A549 (cell line): ENCODE measurements at regions not wholly inside any gene's neighbourhood (a gene's known extent, or its start where the extent isn't known, plus 50 kb on each side); places are given as distances from the start of the nearest gene placed in this dataset.

Experiments used
- ATAC-seq, 2 experiments: fragments of 200-7000 bp in 1 of 2; fragments of >200 bp in 1 of 2; cut with Nextera tagmentation in 1 of 2; cut with Tn5 transposase in 1 of 2; 3 replicates each; pipeline versions ENCODE4 v1.8.0 to v1.9.1; 2018 to 2020; ENCODE audit warnings: mild to moderate bottlenecking in 1 of 2, moderate library complexity in 1 of 2
- CTCF ChIA-PET: fragments of 300-600 bp; sonication (Branson Sonifier 250); formaldehyde crosslinking; extraction: SDS; loops from one replicate; lab custom pipeline; 2021; ENCODE audit warnings: antibody characterized with exemption, inconsistent platforms; lab: Yijun Ruan, JAX
- POLR2A ChIA-PET: fragments of 350-600 bp; formaldehyde crosslinking; extraction: SDS; loops from one replicate; lab custom pipeline; 2021; ENCODE audit warnings: antibody characterized with exemption, inconsistent platforms; lab: Yijun Ruan, JAX
- DNase-seq, 2 experiments: peaks; one replicate each; pipeline versions ENCODE4 v3.0.0 to v3.0.0-alpha.2; 2011 to 2016; ENCODE audit warnings: low read depth in 1 of 2, low spot score in 1 of 2
- FAIRE-seq: peaks from 2 replicates; lab custom pipeline; 2011; peaks lifted over from hg19 to GRCh38; lab: Jason Lieb, UNC
- H3K27ac ChIP-seq, 2 experiments: fragments of >200 bp; sonication (Bioruptor Twin); formaldehyde crosslinking; 3 replicates each; pipeline ENCODE4 v1.5.1; 2016 to 2017
- H3K4me1 ChIP-seq: fragments of >200 bp; sonication (Bioruptor Twin); formaldehyde crosslinking; 3 replicates; pipeline ENCODE4 v1.6.1; 2016
- H3K4me2 ChIP-seq: fragments of >200 bp; sonication (Bioruptor Twin); formaldehyde crosslinking; 3 replicates; pipeline ENCODE4 v1.6.1; 2016
- H3K4me3 ChIP-seq: fragments of >200 bp; sonication (Bioruptor Twin); formaldehyde crosslinking; 3 replicates; pipeline ENCODE4 v1.5.1; 2016
- H3K9me3 ChIP-seq: fragments of >200 bp; sonication (Bioruptor Twin); formaldehyde crosslinking; 3 replicates; pipeline ENCODE4 v1.6.1; 2016
- ATOH8 ChIP-seq: fragments of 250-450 bp; sonication (Bioruptor Pico); IDR thresholded peaks from 2 replicates; pipeline ENCODE4 v1.5.0; 2020; ENCODE audit warnings: low read depth, mild to moderate bottlenecking, moderate library complexity
- BHLHE40 ChIP-seq: IDR thresholded peaks from 2 replicates; pipeline ENCODE4 v1.6.1; 2012; ENCODE audit warnings: low read depth, low read length, inconsistent platforms
- CEBPB ChIP-seq, 2 experiments: fragments of >200 bp in 1 of 2; sonication (Bioruptor Twin) in 1 of 2; formaldehyde crosslinking in 1 of 2; IDR thresholded peaks; 2 replicates each; pipeline ENCODE4 v1.6.1; 2012 to 2016
- CHD4 ChIP-seq: fragments of 200-600 bp; sonication (generic); IDR thresholded peaks from 2 replicates; pipeline ENCODE4 v1.6.1; 2016; ENCODE audit warnings: antibody characterized with exemption, mild to moderate bottlenecking, borderline replicate concordance
- EHF ChIP-seq: fragments of 250-450 bp; sonication (Bioruptor Pico); IDR thresholded peaks from 2 replicates; pipeline ENCODE4 v1.5.0; 2020; ENCODE audit warnings: mild to moderate bottlenecking
- ELK1 ChIP-seq: fragments of 150-350 bp; IDR thresholded peaks from 2 replicates; pipeline ENCODE4 v1.6.1; 2014; ENCODE audit warnings: low read depth, mild to moderate bottlenecking, low read length
- ESRRA ChIP-seq: fragments of 150-350 bp; IDR thresholded peaks from 2 replicates; pipeline ENCODE4 v1.6.1; 2014; ENCODE audit warnings: mild to moderate bottlenecking, low read length, borderline replicate concordance
- FOSL2 ChIP-seq, 2 experiments: fragments of 450-650 bp in 1 of 2; fragments of >200 bp in 1 of 2; sonication (Bioruptor Twin) in 1 of 2; formaldehyde crosslinking; IDR thresholded peaks; 2 replicates each; pipeline versions ENCODE4 v1.5.0 to v1.6.1; 2016 to 2020; ENCODE audit warnings: mild to moderate bottlenecking in 1 of 2, moderate library complexity in 1 of 2
- FOXS1 ChIP-seq: fragments of 250-450 bp; sonication (Bioruptor Pico); IDR thresholded peaks from 2 replicates; pipeline ENCODE4 v1.5.0; 2020; ENCODE audit warnings: mild to moderate bottlenecking, moderate library complexity
- HDAC2 ChIP-seq: fragments of 200-600 bp; sonication (generic); IDR thresholded peaks from 2 replicates; pipeline ENCODE4 v1.6.1; 2016
- HEYL ChIP-seq: fragments of 250-450 bp; sonication (Bioruptor Pico); IDR thresholded peaks from 2 replicates; pipeline ENCODE4 v1.8.0; 2021; ENCODE audit warnings: mild to moderate bottlenecking, moderate library complexity
- HOXB13 ChIP-seq: fragments of 250-450 bp; sonication (Bioruptor Pico); IDR thresholded peaks from 2 replicates; pipeline ENCODE4 v1.5.0; 2020; ENCODE audit warnings: low read depth, mild to moderate bottlenecking, moderate library complexity
- MAX ChIP-seq: IDR thresholded peaks from 2 replicates; pipeline ENCODE4 v1.6.1; 2012
- MYC ChIP-seq: IDR thresholded peaks from 2 replicates; pipeline ENCODE4 v1.6.1; 2012; ENCODE audit warnings: mild to moderate bottlenecking, inconsistent platforms, low read length, improper control_type of control experiment, borderline replicate concordance
- NFE2L2 ChIP-seq: fragments of 150-350 bp; conservative IDR thresholded peaks from 2 replicates; pipeline ENCODE4 v1.6.1; 2014; ENCODE audit warnings: low read length
- NPAS2 ChIP-seq: fragments of 250-450 bp; sonication (Bioruptor Pico); IDR thresholded peaks from 2 replicates; pipeline ENCODE4 v1.8.0; 2022; ENCODE audit warnings: mild to moderate bottlenecking, moderate library complexity, borderline replicate concordance
- NR3C1 ChIP-seq: fragments of >200 bp; sonication (Bioruptor Twin); formaldehyde crosslinking; IDR thresholded peaks from 3 replicates; pipeline ENCODE4 v1.6.1; 2017
- REST ChIP-seq: fragments of 200-600 bp; sonication (generic); IDR thresholded peaks from 2 replicates; pipeline ENCODE4 v1.6.1; 2016; ENCODE audit warnings: antibody characterized with exemption, mild to moderate bottlenecking, moderate library complexity
- RNF2 ChIP-seq: fragments of 200-600 bp; sonication (generic); IDR thresholded peaks from 2 replicates; pipeline ENCODE4 v1.6.1; 2016; ENCODE audit warnings: low read depth, mild to moderate bottlenecking, antibody characterized with exemption, moderate library complexity, borderline replicate concordance
- SREBF2 ChIP-seq: fragments of 450-650 bp; IDR thresholded peaks from 2 replicates; pipeline ENCODE4 v1.6.1; 2014; ENCODE audit warnings: mild to moderate bottlenecking, moderate library complexity
- ZSCAN20 ChIP-seq: fragments of 250-450 bp; sonication (Bioruptor Pico); IDR thresholded peaks from 2 replicates; pipeline ENCODE4 v1.8.0; 2022; ENCODE audit warnings: mild to moderate bottlenecking, moderate library complexity
- WGBS: methylation state at CpG from one replicate; pipeline ENCODE4 v1.1.6; 2017; ENCODE audit errors: missing lambda C conversion rate; 5-methylcytosine and 5-hydroxymethylcytosine counted together

GRCh38 chr16:64469351-64469750 lies 652.5 kb downstream of the CDH11 start:
- FAIRE-seq, result no peak
- DNase-seq, result no peak
- no peaks in the 10 kb centered on the region for H3K9me3 ChIP-seq
- CTCF ChIA-PET, result interaction anchor here (1.0 kb wide), 1 partner anchor 14 kb away, joined by 3 read pairs; no protein-coding TSS in a partner anchor
- no peak overlapping the region for H3K4me3 ChIP-seq
- no peaks in the 10 kb centered on the region for H3K4me1 ChIP-seq
- no peak overlapping the region for H3K27ac ChIP-seq
- TF ChIP-seq ELK1, result no peak
- 0% methylated on average over 1 of the region's 1 CpG for WGBS
- POLR2A ChIA-PET, result no interaction called here
- no peak overlapping the region for H3K4me2 ChIP-seq
- no peak for ATAC-seq

GRCh38 chr16:64468515-64469090 lies 653.3 kb downstream of the CDH11 start:
- no peak for FAIRE-seq
- WGBS, result 0% methylated on average over 1 of the region's 1 CpG
- POLR2A ChIA-PET, result no interaction called here

GRCh38 chr16:64459821-64460220 lies 662.0 kb downstream of the CDH11 start:
- DNase-seq (no peak), ATAC-seq (no peak), FAIRE-seq (no peak)
- ChIA-PET POLR2A (no interaction called here), CTCF (no interaction called here)
- Histone ChIP-seq H3K4me3 (no peak overlapping the region), H3K27ac (no peak overlapping the region), H3K4me2 (no peak overlapping the region), H3K9me3 (no peaks in the 10 kb centered on the region), H3K4me1 (no peaks in the 10 kb centered on the region)
- no peak for TF ChIP-seq ELK1
- no peak for TF ChIP-seq MAX
- TF ChIP-seq NPAS2, result no peak
- TF ChIP-seq ATOH8 (CRISPR knock-in tag), result no peak
- no peak for TF ChIP-seq HDAC2
- TF ChIP-seq FOXS1 (CRISPR knock-in tag), result no peak
- TF ChIP-seq HOXB13 (CRISPR knock-in tag), result no peak
- TF ChIP-seq ESRRA, result no peak
- TF ChIP-seq REST, result no peak
- TF ChIP-seq CEBPB (IDR thresholded peaks at IDR 0.05), result no peak
- TF ChIP-seq ZSCAN20 (CRISPR knock-in tag), result no peak
- TF ChIP-seq EHF (CRISPR knock-in tag), result no peak
- TF ChIP-seq BHLHE40, result no peak
- no peak for TF ChIP-seq CHD4
- TF ChIP-seq SREBF2, result no peak
- no peak for TF ChIP-seq NR3C1
- no peak for TF ChIP-seq HEYL (CRISPR knock-in tag)
- WGBS, result 0% methylated on average over 1 of the region's 1 CpG

More at GRCh38 chr16:64468515-64469090, 653.3 kb downstream of the CDH11 start:
- Histone ChIP-seq H3K27ac (no peak overlapping the region), H3K4me2 (no peak overlapping the region), H3K4me1 (no peaks in the 10 kb centered on the region), H3K9me3 (no peaks in the 10 kb centered on the region), H3K4me3 (no peak overlapping the region)
- no peak for DNase-seq
- CTCF ChIA-PET, result no interaction called here
- no peak for ATAC-seq
- TF ChIP-seq HEYL (CRISPR knock-in tag) (no peak), RNF2 (no peak), FOSL2 (IDR thresholded peaks at IDR 0.05) (no peak), FOSL2 (CRISPR knock-in tag; IDR thresholded peaks at IDR 0.05) (no peak), MYC (no peak), NFE2L2 (no peak)
